Stomach (tissue), 8 donors: ENCODE measurements at regions not wholly inside any gene's neighbourhood (a gene's known extent, or its start where the extent isn't known, plus 50 kb on each side); places are given as distances from the start of the nearest gene placed in this dataset.

ENCODE experiments used
- DNase-seq, 2 donors: peaks; one replicate each; pipeline versions ENCODE4 v3.0.0 to v3.0.0-alpha.2; 2013 to 2019
- H3K27ac ChIP-seq, 5 donors: fragments of 200-600 bp in 4 of 5; sonication (generic) in 4 of 5; one replicate each; pipeline ENCODE4 v1.5.1; 2013 to 2019; ENCODE audit warnings: mild to moderate bottlenecking in 1 of 5, moderate library complexity in 1 of 5
- H3K27me3 ChIP-seq, 3 donors: fragments of 200-600 bp; sonication (generic); one replicate each; pipeline ENCODE4 v1.5.1; 2017 to 2019; ENCODE audit warnings: mixed run types in 1 of 3
- H3K36me3 ChIP-seq, 4 donors: fragments of 200-600 bp; sonication (generic); 1 replicate in 3 of 4; 2 replicates in 1 of 4; pipeline ENCODE4 v1.5.1; 2016 to 2019
- H3K4me1 ChIP-seq, 4 donors: fragments of 200-600 bp; sonication (generic); one replicate each; pipeline ENCODE4 v1.5.1; 2016 to 2019
- H3K4me3 ChIP-seq, 4 donors: fragments of 200-600 bp; sonication (generic) in 3 of 4; one replicate each; pipeline ENCODE4 v1.5.1; 2016 to 2019; ENCODE audit warnings: mild to moderate bottlenecking in 1 of 4
- H3K9me3 ChIP-seq, 4 donors: fragments of 200-600 bp; sonication (generic); one replicate each; pipeline ENCODE4 v1.5.1; 2016 to 2019
- CTCF ChIP-seq, 7 experiments: fragments of 450-650 bp in 4 of 7; fragments of 200-600 bp in 3 of 7; sonication (generic) in 3 of 7; IDR thresholded peaks; one replicate each; pipeline ENCODE4 v1.5.1; 2016 to 2019; ENCODE audit warnings: antibody characterized with exemption in 7 of 7, control low read depth in 2 of 7, mild to moderate bottlenecking in 1 of 7
- EP300 ChIP-seq: sonication (generic); formaldehyde crosslinking; IDR thresholded peaks from one replicate; pipeline ENCODE4 v1.6.1; 2017; ENCODE audit warnings: antibody characterized with exemption
- POLR2A ChIP-seq, 4 donors: fragments of 450-650 bp; IDR thresholded peaks; one replicate each; pipeline ENCODE4 v1.6.1; 2016; ENCODE audit warnings: antibody characterized with exemption in 4 of 4, control low read depth in 2 of 4, mild to moderate bottlenecking in 1 of 4, moderate library complexity in 1 of 4
- POLR2AphosphoS5 ChIP-seq, 3 donors: sonication (generic); formaldehyde crosslinking; IDR thresholded peaks; one replicate each; pipeline ENCODE4 v1.6.1; 2016; ENCODE audit warnings: antibody characterized with exemption in 3 of 3
- WGBS, 5 donors: extraction: QIAGEN DNeasy Blood & Tissue Kit in 3 of 5; methylation state at CpG; one replicate each; pipeline versions ENCODE4 v1.1.5 to v1.1.7; 2013 to 2018; 5-methylcytosine and 5-hydroxymethylcytosine counted together
- intact Hi-C: fragments of 100-400 bp; cut with DNase I; formaldehyde crosslinking; loops from one replicate; pipeline ENCODE4 v1.15.1; 2023; ENCODE audit warnings: low total_unique reads
- donor health status: healthy with polysubstance abuse.
- donor health status: Bipolar disorder and iron deficiency.
- donor health status: healthy.

- Histone ChIP-seq H3K27ac (no peak overlapping the region), H3K36me3 (no peaks in the 10 kb centered on the region), H3K4me3 (no peak overlapping the region), H3K4me1 (no peaks in the 10 kb centered on the region), H3K27me3 (no peaks in the 10 kb centered on the region), H3K9me3 (peaks cover 0 to 8% (median 3%) of the 10 kb centered on the region in 4 donors)
- DNase-seq = no peak
- intact Hi-C loops = no loop called here
- 85 to 90% (median 88%) methylated on average over 1 of the region's 1 CpG for WGBS, 5 donors
- TF ChIP-seq POLR2AphosphoS5 (IDR thresholded peaks at IDR 0.05) (no peak), EP300 (no peak), POLR2A (IDR thresholded peaks at IDR 0.05) (no peak), CTCF (IDR thresholded peaks at IDR 0.05) (no peak)
These were observed 402.2 kb upstream of the RUNX1 start for GRCh38 chr21:35451276-35451675.

- H3K9me3 ChIP-seq = peaks cover 0 to 8% (median 3%) of the 10 kb centered on the region in 4 donors
- no peak overlapping the region for H3K4me3 ChIP-seq
- DNase-seq = no peak
- WGBS, 5 donors = 89 to 98% (median 95%) methylated on average over 4 of the region's 4 CpGs
- no peaks in the 10 kb centered on the region for H3K27me3 ChIP-seq
- H3K4me1 ChIP-seq = no peaks in the 10 kb centered on the region
- no peak for TF ChIP-seq POLR2AphosphoS5 (IDR thresholded peaks at IDR 0.05)
- TF ChIP-seq POLR2A (IDR thresholded peaks at IDR 0.05) = no peak
- TF ChIP-seq EP300 = no peak
- TF ChIP-seq CTCF (IDR thresholded peaks at IDR 0.05) = no peak
- no peak overlapping the region for H3K27ac ChIP-seq
- intact Hi-C loops = no loop called here
- H3K36me3 ChIP-seq = no peaks in the 10 kb centered on the region
These were observed 401.7 kb upstream of the RUNX1 start for GRCh38 chr21:35450830-35451229.

- H3K27me3 ChIP-seq = no peaks in the 10 kb centered on the region
- no peak for DNase-seq
- no peak overlapping the region for H3K27ac ChIP-seq
- TF ChIP-seq EP300 = no peak
- no peak for TF ChIP-seq POLR2AphosphoS5 (IDR thresholded peaks at IDR 0.05)
- H3K9me3 ChIP-seq = peaks cover 0 to 8% (median 3%) of the 10 kb centered on the region in 4 donors
- H3K4me1 ChIP-seq = no peaks in the 10 kb centered on the region
- H3K36me3 ChIP-seq = no peaks in the 10 kb centered on the region
- H3K4me3 ChIP-seq = no peak overlapping the region
- intact Hi-C loops = no loop called here
- 89 to 95% (median 92%) methylated on average over 10 of the region's 10 CpGs for WGBS, 5 donors
These were observed 400.7 kb upstream of the RUNX1 start for GRCh38 chr21:35449846-35450245.

GRCh38 chr21:35448876-35449599 is 399.9 kb upstream of the RUNX1 start:
- WGBS, 5 donors = 91 to 95% (median 92%) methylated on average over 3 of the region's 3 CpGs
- Histone ChIP-seq H3K27ac (no peak overlapping the region), H3K4me1 (no peaks in the 10 kb centered on the region), H3K9me3 (peaks cover 0 to 8% (median 3%) of the 10 kb centered on the region in 4 donors), H3K4me3 (no peak overlapping the region), H3K36me3 (no peaks in the 10 kb centered on the region), H3K27me3 (no peaks in the 10 kb centered on the region)
- intact Hi-C loops = no loop called here
- no peak for DNase-seq
- no peak for TF ChIP-seq POLR2AphosphoS5 (IDR thresholded peaks at IDR 0.05)
- no peak for TF ChIP-seq EP300
- no peak for TF ChIP-seq CTCF (IDR thresholded peaks at IDR 0.05)
- no peak for TF ChIP-seq POLR2A (IDR thresholded peaks at IDR 0.05)

GRCh38 chr21:35444391-35444790 is 395.3 kb upstream of the RUNX1 start:
- no peak for DNase-seq
- whole genome bisulfite sequencing, 5 donors = 80 to 95% (median 89%) methylated on average over 1 of the region's 1 CpG
- Histone ChIP-seq H3K9me3 (no peaks in the 10 kb centered on the region), H3K27me3 (no peaks in the 10 kb centered on the region), H3K4me3 (no peak overlapping the region), H3K27ac (no peak overlapping the region), H3K36me3 (no peaks in the 10 kb centered on the region), H3K4me1 (peaks cover 0 to 7% (median 0%) of the 10 kb centered on the region in 4 donors)
- intact Hi-C loops = no loop called here
- TF ChIP-seq CTCF (IDR thresholded peaks at IDR 0.05) (no peak), POLR2AphosphoS5 (IDR thresholded peaks at IDR 0.05) (no peak), EP300 (no peak), POLR2A (IDR thresholded peaks at IDR 0.05) (no peak)
